H1 (cell line): ENCODE measurements at regions not wholly inside any gene's neighbourhood (a gene's known extent, or its start where the extent isn't known, plus 50 kb on each side); places are given as distances from the start of the nearest gene placed in this dataset.

Experiments used
- ATF3 ChIP-seq: IDR thresholded peaks from 2 replicates; pipeline ENCODE4 v1.6.1; 2011; ENCODE audit warnings: low read depth, mild to moderate bottlenecking, low read length; ENCODE audit not compliant: insufficient read depth
- CBX5 ChIP-seq: fragments of 300-800, 300-1000 bp; sonication (generic); IDR thresholded peaks from 2 replicates; pipeline ENCODE4 v1.7.1; 2016; ENCODE audit warnings: antibody characterized with exemption, low read length, low read depth
- CEBPB ChIP-seq: IDR thresholded peaks from 2 replicates; pipeline ENCODE4 v1.6.1; 2012; ENCODE audit warnings: low read depth, low read length
- CHD7 ChIP-seq: fragments of 300-600 bp; sonication (generic); IDR thresholded peaks from 2 replicates; pipeline ENCODE4 v1.7.1; 2012; ENCODE audit warnings: low read length, moderate library complexity, mild to moderate bottlenecking, inconsistent platforms; ENCODE audit not compliant: insufficient replicate concordance
- CREB1 ChIP-seq: IDR thresholded peaks from 2 replicates; pipeline ENCODE4 v1.6.1; 2012; ENCODE audit warnings: inconsistent platforms
- EZH2 ChIP-seq: fragments of 200-600 bp; sonication (generic); IDR thresholded peaks from 2 replicates; pipeline ENCODE4 v1.7.1; 2012; ENCODE audit warnings: low read depth, mild to moderate bottlenecking, moderate library complexity, low read length, inconsistent platforms; ENCODE audit not compliant: severe bottlenecking
- KDM4A ChIP-seq: IDR thresholded peaks from one replicate; pipeline ENCODE4 v1.7.1; 2012; ENCODE audit warnings: low read depth, mild to moderate bottlenecking, moderate library complexity, low read length, inconsistent platforms; ENCODE audit not compliant: severe bottlenecking
- MAX ChIP-seq: IDR thresholded peaks from 2 replicates; pipeline ENCODE4 v1.6.1; 2012; ENCODE audit warnings: inconsistent platforms
- SAP30 ChIP-seq: fragments of 300-600 bp; sonication (generic); IDR thresholded peaks from 2 replicates; pipeline ENCODE4 v1.7.1; 2012; ENCODE audit warnings: low read length, moderate library complexity, mild to moderate bottlenecking, inconsistent platforms; ENCODE audit not compliant: insufficient read depth, insufficient replicate concordance
- SIRT6 ChIP-seq: IDR thresholded peaks from one replicate; pipeline ENCODE4 v1.7.1; 2012; ENCODE audit warnings: low read length, inconsistent platforms
- TCF12 ChIP-seq: IDR thresholded peaks from 2 replicates; pipeline ENCODE4 v1.6.1; 2011; ENCODE audit warnings: low read depth, mild to moderate bottlenecking, low read length

- TF ChIP-seq CHD7 (no peak), CEBPB (no peak), CBX5 (no peak), CREB1 (no peak), KDM4A (no peak), SAP30 (no peak), EZH2 (no peak), SIRT6 (no peak), MAX (no peak), ATF3 (no peak), TCF12 (no peak)
Measured at GRCh38 chr9:23375511-23375910, 450.5 kb downstream of the ELAVL2 start (continued).
